GM12878 (cell line): ENCODE measurements at regions not wholly inside any gene's neighbourhood (a gene's known extent, or its start where the extent isn't known, plus 50 kb on each side); places are given as distances from the start of the nearest gene placed in this dataset.

Experiments used
- ATAC-seq: fragments of 200-7000 bp; cut with Tn5 transposase; 3 replicates; pipeline ENCODE4 v1.9.1; 2020; ENCODE audit warnings: mild to moderate bottlenecking, moderate library complexity
- BruUV-seq: library from RNA; stranded (reverse); fragments of 400-500 nt; replicated peaks from 2 replicates; lab custom pipeline; 2021; lab: Mats Ljungman, UMichigan
- CTCF ChIA-PET: fragments of 300-600 bp; sonication (Branson Sonifier 250); formaldehyde crosslinking; extraction: SDS; loops from one replicate; lab custom pipeline; 2021; ENCODE audit warnings: inconsistent platforms; lab: Yijun Ruan, JAX
- POLR2A ChIA-PET: fragments of 350-600 bp; formaldehyde crosslinking; extraction: SDS; loops from one replicate; lab custom pipeline; 2021; ENCODE audit warnings: inconsistent platforms; lab: Charles Lee
- RAD21 ChIA-PET: fragments of 300-600 bp; sonication (Branson Sonifier 250); formaldehyde crosslinking; loops from one replicate; lab custom pipeline; 2023; ENCODE audit warnings: antibody characterized with exemption; ENCODE audit not compliant: unreplicated experiment; lab: Charles Lee
- SMC1A ChIA-PET: fragments of 300-600 bp; sonication (Branson Sonifier 250); formaldehyde crosslinking; loops from one replicate; lab custom pipeline; 2023; ENCODE audit not compliant: unreplicated experiment, uncharacterized antibody; lab: Charles Lee
- DNase-seq: peaks from one replicate; pipeline ENCODE4 v3.0.0-alpha.2; 2011; ENCODE audit warnings: low read depth, low spot score
- FAIRE-seq: peaks from 3 replicates; lab custom pipeline; 2011; peaks lifted over from hg19 to GRCh38; lab: Jason Lieb, UNC
- H2AFZ ChIP-seq: 2 replicates; pipeline ENCODE4 v1.6.0; 2011; ENCODE audit warnings: low read depth, low read length, control low read depth; ENCODE audit not compliant: control insufficient read depth
- H3K27ac ChIP-seq: 2 replicates; pipeline ENCODE4 v1.5.1; 2011; ENCODE audit warnings: control low read depth; ENCODE audit not compliant: control insufficient read depth, insufficient read depth
- H3K27me3 ChIP-seq, 2 experiments: replicated peaks in 1 of 2; 2 replicates each; pipeline versions ENCODE4 v1.6.0 to v1.6.1; 2011; ENCODE audit warnings: low read length in 1 of 2; ENCODE audit not compliant: control insufficient read depth in 2 of 2, insufficient read depth in 2 of 2
- H3K36me3 ChIP-seq, 2 experiments: 2 replicates each; pipeline ENCODE4 v1.5.1; 2011; ENCODE audit warnings: low read length in 1 of 2; ENCODE audit not compliant: control insufficient read depth in 2 of 2, insufficient read depth in 2 of 2
- H3K4me1 ChIP-seq: 2 replicates; pipeline ENCODE4 v1.6.1; 2011; ENCODE audit warnings: mild to moderate bottlenecking, low read length, moderate library complexity, mixed read lengths; ENCODE audit not compliant: control insufficient read depth, insufficient read depth
- H3K4me2 ChIP-seq: 2 replicates; pipeline ENCODE4 v1.6.0; 2011; ENCODE audit warnings: control low read depth; ENCODE audit not compliant: control insufficient read depth, insufficient read depth
- H3K4me3 ChIP-seq: fragments of 200-600 bp; sonication (generic); 2 replicates; pipeline ENCODE4 v1.5.1; 2016
- H3K79me2 ChIP-seq: 2 replicates; pipeline ENCODE4 v1.6.0; 2011; ENCODE audit warnings: low read length; ENCODE audit not compliant: control insufficient read depth, insufficient read depth
- H3K9ac ChIP-seq: 2 replicates; pipeline ENCODE4 v1.8.0; 2011; ENCODE audit warnings: low read length, control low read depth, mixed read lengths; ENCODE audit not compliant: control insufficient read depth, insufficient read depth
- H3K9me3 ChIP-seq: replicated peaks from 3 replicates; pipeline ENCODE4 v1.5.1; 2011; ENCODE audit warnings: mild to moderate bottlenecking, low read length; ENCODE audit not compliant: control insufficient read depth, insufficient read depth
- H4K20me1 ChIP-seq: 2 replicates; pipeline ENCODE4 v1.6.0; 2011; ENCODE audit not compliant: control insufficient read depth, insufficient read depth
- ASH2L ChIP-seq: fragments of 300-600, 200-600 bp; sonication (generic); IDR thresholded peaks from 2 replicates; pipeline ENCODE4 v1.6.1; 2017; ENCODE audit warnings: low read depth, mild to moderate bottlenecking, borderline replicate concordance
- ATF3 ChIP-seq: IDR thresholded peaks from 2 replicates; pipeline ENCODE4 v1.6.1; 2011; ENCODE audit warnings: low read depth, mild to moderate bottlenecking, low read length, moderate library complexity, borderline replicate concordance; ENCODE audit errors: extremely low read depth
- ESRRA ChIP-seq: IDR thresholded peaks from 2 replicates; pipeline ENCODE4 v1.6.1; 2012; ENCODE audit warnings: mild to moderate bottlenecking, low read length, improper control_type of control experiment
- IKZF1 ChIP-seq: fragments of 450-650 bp; conservative IDR thresholded peaks from 2 replicates; pipeline ENCODE4 v1.6.1; 2017; ENCODE audit warnings: antibody characterized with exemption, mild to moderate bottlenecking
- JUNB ChIP-seq: IDR thresholded peaks from 2 replicates; pipeline ENCODE4 v1.6.1; 2016; ENCODE audit warnings: antibody characterized with exemption, mild to moderate bottlenecking
- MYB ChIP-seq: fragments of 150-350 bp; IDR thresholded peaks from 2 replicates; pipeline ENCODE4 v1.6.1; 2014; ENCODE audit warnings: mild to moderate bottlenecking, low read depth, low read length, borderline replicate concordance
- POLR2A ChIP-seq: IDR thresholded peaks from 2 replicates; pipeline ENCODE4 v1.6.1; 2011; ENCODE audit warnings: low read depth, mild to moderate bottlenecking, low read length
- RCOR1 ChIP-seq: conservative IDR thresholded peaks from 2 replicates; pipeline ENCODE4 v1.6.1; 2012; ENCODE audit warnings: low read depth, low read length, improper control_type of control experiment
- SREBF2 ChIP-seq: IDR thresholded peaks from 2 replicates; pipeline ENCODE4 v1.6.1; 2012; ENCODE audit warnings: mild to moderate bottlenecking, low read length
- TAF1 ChIP-seq: IDR thresholded peaks from 2 replicates; pipeline ENCODE4 v1.6.1; 2011; ENCODE audit warnings: mild to moderate bottlenecking, low read depth, low read length, borderline replicate concordance
- TCF12 ChIP-seq: IDR thresholded peaks from 2 replicates; pipeline ENCODE4 v1.6.1; 2011; ENCODE audit warnings: low read depth, mild to moderate bottlenecking, low read length
- TCF3 ChIP-seq: IDR thresholded peaks from 2 replicates; pipeline ENCODE4 v1.6.1; 2012; ENCODE audit warnings: low read depth, mild to moderate bottlenecking, low read length, borderline replicate concordance; ENCODE audit not compliant: insufficient read depth
- USF1 ChIP-seq: IDR thresholded peaks from 2 replicates; pipeline ENCODE4 v1.6.1; 2011; ENCODE audit warnings: borderline replicate concordance, low read depth, mild to moderate bottlenecking, moderate library complexity, mixed read lengths, low read length; ENCODE audit not compliant: insufficient read depth; ENCODE audit errors: extremely low read length
- ZNF687 ChIP-seq: fragments of 450-650 bp; IDR thresholded peaks from 2 replicates; pipeline ENCODE4 v1.6.1; 2017; ENCODE audit warnings: mild to moderate bottlenecking, moderate library complexity
- WGBS: methylation state at CpG from one replicate; pipeline ENCODE4 v1.1.6; 2016; ENCODE audit warnings: low lambda C conversion rate; ENCODE audit not compliant: insufficient replicate concordance, insufficient coverage; ENCODE audit errors: missing lambda C conversion rate; 5-methylcytosine and 5-hydroxymethylcytosine counted together
- in situ Hi-C: fragments of 300-500 bp; cut with MboI; formaldehyde crosslinking; loops from 9 replicates; pipeline ENCODE4 v1.14.3; 2018; ENCODE audit warnings: mixed read lengths
- intact Hi-C: fragments of 100-400 bp; cut with micrococcal nuclease; formaldehyde crosslinking; loops from one replicate; pipeline ENCODE4 v1.14.2; 2022; ENCODE audit not compliant: unreplicated experiment

DNA sequence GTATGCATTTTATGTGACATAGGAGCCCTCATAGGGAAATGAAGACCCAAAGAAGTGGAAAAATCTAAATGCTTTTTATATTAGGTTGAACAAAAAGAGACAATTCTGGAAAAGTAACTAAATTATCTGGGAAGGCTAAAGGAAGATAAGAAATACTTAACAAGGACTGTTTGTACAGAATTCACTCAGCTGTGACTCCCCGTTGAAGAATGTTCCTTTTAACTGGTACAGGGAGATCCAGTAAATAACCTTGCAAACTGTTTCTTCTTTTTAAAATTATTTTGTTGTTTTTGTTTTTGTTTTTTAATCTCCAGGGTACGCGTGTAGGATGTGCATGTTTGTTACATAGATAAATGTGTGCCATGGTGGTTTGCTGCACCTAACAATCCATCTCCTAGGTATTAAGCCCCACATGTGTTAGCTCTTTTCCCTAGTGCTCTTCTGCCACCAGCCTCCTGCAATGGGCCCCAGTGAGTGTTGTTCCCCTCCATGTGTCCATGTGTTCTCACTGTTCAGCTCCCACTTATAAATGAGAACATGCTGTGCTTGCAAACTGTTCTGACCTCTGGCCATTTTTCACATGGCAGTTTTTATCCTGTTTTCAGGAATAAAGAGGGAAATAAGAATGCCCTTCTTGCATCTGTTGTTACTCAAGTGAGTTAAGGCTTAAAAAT, 81.7 kb downstream of the PWWP3B start:
- WGBS, result 67% methylated on average over 3 of the region's 3 CpGs
- no peak for FAIRE-seq
- POLR2A ChIA-PET, result no interaction called here
- TF ChIP-seq RCOR1, result no peak
- TF ChIP-seq IKZF1, result no peak
- TF ChIP-seq TCF12, result no peak
- TF ChIP-seq ESRRA, result no peak
- TF ChIP-seq ASH2L, result no peak
- no TSS peak for BruUV-seq
- ATAC-seq, result no peak
- RAD21 ChIA-PET, result no interaction called here
- Histone ChIP-seq H3K27me3 (no peaks in the 10 kb centered on the region), H3K9me3 (no peaks in the 10 kb centered on the region), H3K36me3 (no peaks in the 10 kb centered on the region), H2AFZ (no peak overlapping the region), H3K4me1 (no peaks in the 10 kb centered on the region), H4K20me1 (no peaks in the 10 kb centered on the region), H3K4me3 (no peak overlapping the region), H3K9ac (no peak overlapping the region), H3K27ac (no peak overlapping the region), H3K79me2 (no peaks in the 10 kb centered on the region), H3K4me2 (no peak overlapping the region)
- DNase-seq, result no peak
- CTCF ChIA-PET, result no interaction called here
- in situ Hi-C loops (no loop called here), intact Hi-C loops (no loop called here)
- SMC1A ChIA-PET, result no interaction called here

GRCh38 chrX:106263817-106264216, 95.7 kb downstream of the PWWP3B start:
- POLR2A ChIA-PET, result no interaction called here
- WGBS, result 4% methylated on average over 3 of the region's 3 CpGs
- no peak overlapping the region for H3K9ac ChIP-seq
- no peak overlapping the region for H2AFZ ChIP-seq
- intact Hi-C loops (no loop called here), in situ Hi-C loops (no loop called here)
- no peak overlapping the region for H3K4me2 ChIP-seq
- no peaks in the 10 kb centered on the region for H3K4me1 ChIP-seq
- no peaks in the 10 kb centered on the region for H4K20me1 ChIP-seq
- no peaks in the 10 kb centered on the region for H3K79me2 ChIP-seq
- H3K27ac ChIP-seq, result no peak overlapping the region
- FAIRE-seq, result no peak
- BruUV-seq, result no TSS peak
- H3K27me3 ChIP-seq, result no peaks in the 10 kb centered on the region
- RAD21 ChIA-PET, result no interaction called here
- DNase-seq, result no peak
- H3K9me3 ChIP-seq, result no peaks in the 10 kb centered on the region
- CTCF ChIA-PET, result no interaction called here
- no peaks in the 10 kb centered on the region for H3K36me3 ChIP-seq
- no peak overlapping the region for H3K4me3 ChIP-seq
- ATAC-seq, result no peak
- SMC1A ChIA-PET, result no interaction called here
- no peak for TF ChIP-seq SREBF2
- TF ChIP-seq ATF3, result no peak
- no peak for TF ChIP-seq IKZF1
- no peak for TF ChIP-seq MYB
- no peak for TF ChIP-seq TAF1
- TF ChIP-seq TCF3, result no peak
- no peak for TF ChIP-seq JUNB
- no peak for TF ChIP-seq USF1
- no peak for TF ChIP-seq ZNF687
- TF ChIP-seq POLR2A, result no peak
